ENCODE measurements at regions not wholly inside any gene's neighbourhood (a gene's known extent, or its start where the extent isn't known, plus 50 kb on each side); places are given as distances from the start of the nearest gene placed in this dataset.

DNA sequence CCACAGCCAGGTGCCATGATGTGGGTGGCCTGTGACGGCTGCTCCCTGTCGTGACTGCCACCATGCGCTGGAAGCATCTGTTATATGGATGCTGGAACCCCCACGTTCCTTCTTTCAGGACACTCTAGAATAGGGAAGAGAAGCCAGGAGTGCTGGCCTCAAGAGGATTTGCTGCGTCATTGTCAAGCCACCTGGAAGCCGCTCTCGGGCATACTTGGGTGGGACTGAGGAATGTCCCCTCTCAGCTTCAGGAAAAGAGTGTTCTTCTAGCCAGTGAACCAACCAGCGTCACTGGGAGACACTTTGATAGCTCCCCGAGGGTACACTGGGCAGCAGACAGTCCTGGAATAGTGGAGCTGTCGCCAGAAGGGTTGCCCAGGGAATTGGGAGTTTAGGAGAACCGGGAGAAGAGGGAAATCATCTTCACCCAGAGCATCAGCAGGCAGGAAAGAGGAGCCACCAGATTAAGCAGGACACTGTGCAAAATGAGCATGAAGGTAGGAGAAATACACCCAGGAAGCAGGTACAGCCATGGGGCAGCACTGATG is 130.8 kb upstream of the SASH1 start:
- no peak for DNase-seq (ENCODE audit: low spot score)

- DNase-seq (ENCODE audit: low spot score): no peak
Measured at GRCh38 chr6:148212366-148212765, 130.3 kb upstream of the SASH1 start.

GRCh38 chr6:148213366-148213765 is 129.3 kb upstream of the SASH1 start:
- DNase-seq (ENCODE audit: low spot score): no peak

- no peak for DNase-seq (ENCODE audit: low spot score)
Measured at GRCh38 chr6:148214667-148215066, 128.0 kb upstream of the SASH1 start.

GRCh38 chr6:148217051-148217450 is 125.6 kb upstream of the SASH1 start:
- no peak for DNase-seq (ENCODE audit: low spot score)

DNA sequence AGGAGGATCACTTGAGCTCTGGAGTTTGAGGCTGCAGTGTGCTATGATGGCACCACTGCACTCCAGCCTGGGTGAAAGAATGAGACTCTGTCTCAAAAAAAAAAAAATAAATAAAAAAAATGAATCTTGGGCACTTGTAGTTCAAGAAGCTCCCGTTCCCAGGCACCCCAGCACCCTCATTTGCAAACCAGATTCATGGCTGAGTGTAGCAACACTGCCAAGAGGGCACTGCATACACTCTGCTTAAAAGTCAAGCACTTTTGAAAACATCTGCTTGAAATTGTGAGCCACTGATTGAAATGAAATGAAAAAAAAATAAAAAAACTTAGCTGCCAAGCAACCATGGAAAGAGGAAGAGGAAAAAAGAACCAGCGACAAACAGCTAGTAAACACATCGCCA is 124.7 kb upstream of the SASH1 start:
- DNase-seq (ENCODE audit: low spot score): no peak

DNA sequence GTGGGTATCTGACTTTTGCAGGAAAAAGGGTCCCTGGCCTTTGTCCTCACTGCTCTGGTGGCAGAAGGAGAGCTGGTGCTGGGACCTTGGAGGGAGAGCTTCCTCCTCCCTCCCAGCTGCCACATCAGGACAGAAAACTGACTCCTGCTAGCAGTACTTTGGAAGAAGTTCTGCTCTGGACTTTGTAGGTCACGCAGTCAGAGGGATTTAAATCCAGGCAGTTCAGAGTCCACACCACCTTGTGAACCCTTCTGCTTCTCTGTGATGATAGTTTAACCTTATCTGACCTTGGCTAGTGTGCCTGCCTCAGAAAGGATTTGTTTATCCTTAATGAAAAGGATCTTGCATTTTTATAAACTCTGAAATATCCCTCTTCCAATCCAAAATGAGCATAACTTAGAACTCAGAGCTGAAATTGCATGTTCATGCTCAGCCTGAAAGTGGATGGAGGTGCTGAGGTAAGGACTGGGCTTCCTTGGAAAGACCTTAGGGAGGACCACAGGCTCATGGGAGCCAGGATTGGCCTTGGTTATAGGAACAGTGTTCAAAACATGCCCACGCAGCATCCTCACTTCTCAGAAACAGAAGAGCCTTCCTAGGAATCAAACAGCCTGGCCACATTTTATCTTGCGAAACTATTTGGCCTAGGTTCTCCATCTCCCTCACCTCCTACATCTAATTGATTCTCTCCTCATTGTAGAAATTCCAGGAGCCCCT is 123.9 kb upstream of the SASH1 start:
- DNase-seq (ENCODE audit: low spot score): no peak

DNA sequence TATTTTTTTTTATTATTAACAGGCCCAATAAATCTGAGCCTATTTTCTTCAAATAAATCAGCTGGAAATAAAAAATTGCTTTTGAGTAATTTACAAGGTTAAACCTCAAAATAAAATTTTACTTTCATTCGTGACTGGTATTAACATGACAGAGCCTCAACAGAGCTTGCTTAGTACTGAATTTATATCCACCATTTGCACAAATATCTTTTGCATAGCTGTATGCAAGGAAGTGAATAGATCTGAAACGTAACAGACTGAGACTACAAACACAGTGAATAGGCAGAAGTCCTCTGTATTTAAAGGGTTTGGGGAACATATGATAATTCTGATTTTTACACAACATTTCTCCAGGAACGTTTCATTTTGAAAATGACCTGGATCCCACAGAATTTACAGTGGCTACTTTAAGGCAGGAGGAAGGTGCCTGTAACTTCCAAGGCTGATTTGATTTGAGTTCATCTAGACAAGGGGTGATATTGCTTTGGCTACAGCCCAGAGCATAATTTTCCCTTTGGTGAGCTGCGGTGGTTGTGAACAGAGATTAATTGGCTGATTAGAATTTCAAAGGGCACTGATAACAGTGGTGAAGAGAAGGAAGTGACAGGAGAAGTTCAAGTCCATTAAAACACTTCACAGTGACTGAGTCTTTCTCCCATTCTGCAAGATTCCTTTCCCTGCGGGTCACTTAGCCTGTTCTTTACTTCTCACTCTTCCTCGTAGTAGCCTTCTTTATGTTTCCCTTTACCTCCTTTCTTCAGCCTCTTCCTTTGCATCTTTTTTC is 121.2 kb upstream of the SASH1 start:
- no peak for DNase-seq (ENCODE audit: low spot score)

DNA sequence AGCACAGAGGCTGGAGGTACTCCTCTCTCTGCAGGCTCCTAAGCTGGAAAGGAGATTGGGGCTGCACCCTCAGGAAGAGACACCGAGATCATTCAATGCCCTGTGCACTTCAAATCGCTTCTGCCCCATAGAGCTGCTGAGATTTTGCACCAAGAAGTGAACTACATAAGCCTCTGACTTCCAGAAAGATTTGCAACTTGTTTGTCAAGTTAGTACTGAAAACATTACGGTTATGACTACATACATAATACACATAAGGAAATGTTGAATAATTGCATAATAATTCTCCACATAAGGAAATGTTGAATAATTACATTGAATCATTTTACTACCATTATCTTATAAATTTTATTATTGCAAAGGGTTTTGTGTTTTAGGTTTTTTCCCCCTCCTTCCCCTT is 120.3 kb upstream of the SASH1 start:
- DNase-seq (ENCODE audit: low spot score): no peak

GRCh38 chr6:148222846-148223245 is 119.8 kb upstream of the SASH1 start:
- DNase-seq (ENCODE audit: low spot score): no peak

DNA sequence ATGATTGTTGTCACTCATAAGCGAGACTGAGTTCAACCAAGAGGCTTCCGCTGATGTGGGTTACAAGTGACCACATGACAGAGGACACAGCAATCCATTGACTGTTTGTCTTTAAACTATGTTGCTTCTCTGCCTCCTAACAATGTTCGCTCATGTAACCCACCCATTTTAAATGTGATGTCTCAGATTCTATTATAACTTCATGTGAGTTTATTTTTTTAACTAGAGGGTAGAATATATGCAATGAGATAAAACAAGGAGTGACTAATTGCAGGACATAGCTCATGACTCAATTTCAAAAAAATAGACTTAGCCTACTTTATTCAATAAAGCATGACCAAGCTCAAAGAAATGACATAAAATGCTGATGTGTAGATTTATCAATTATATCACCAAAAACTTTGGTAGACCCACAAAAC is 119.2 kb upstream of the SASH1 start:
- no peak for DNase-seq (ENCODE audit: low spot score)

DNA sequence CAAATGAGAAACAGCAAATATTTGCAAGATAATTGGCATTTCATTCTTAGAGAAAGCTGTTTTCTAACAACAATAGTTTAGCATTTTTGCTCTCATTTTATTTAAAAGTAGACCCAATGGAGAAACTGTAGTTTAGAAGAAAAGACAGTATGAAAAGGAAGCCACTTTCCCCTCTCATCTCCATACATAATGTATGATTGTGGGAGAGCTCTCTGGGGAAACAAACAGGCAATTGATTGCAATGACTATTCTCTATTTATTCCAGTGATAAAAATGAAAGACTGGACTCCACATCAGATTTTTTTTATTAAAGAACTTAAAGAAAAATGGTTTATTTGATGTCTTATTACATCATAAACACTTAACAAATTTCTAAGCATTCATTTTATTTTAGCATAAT is 116.8 kb upstream of the SASH1 start:
- DNase-seq (ENCODE audit: low spot score): no peak

- DNase-seq (ENCODE audit: low spot score): no peak
Measured at GRCh38 chr6:148226284-148226683, 116.4 kb upstream of the SASH1 start.

GRCh38 chr6:148231572-148231971 is 111.1 kb upstream of the SASH1 start:
- no peak for DNase-seq (ENCODE audit: low spot score)

GRCh38 chr6:148235446-148235845 is 107.2 kb upstream of the SASH1 start:
- no peak for DNase-seq (ENCODE audit: low spot score)

DNA sequence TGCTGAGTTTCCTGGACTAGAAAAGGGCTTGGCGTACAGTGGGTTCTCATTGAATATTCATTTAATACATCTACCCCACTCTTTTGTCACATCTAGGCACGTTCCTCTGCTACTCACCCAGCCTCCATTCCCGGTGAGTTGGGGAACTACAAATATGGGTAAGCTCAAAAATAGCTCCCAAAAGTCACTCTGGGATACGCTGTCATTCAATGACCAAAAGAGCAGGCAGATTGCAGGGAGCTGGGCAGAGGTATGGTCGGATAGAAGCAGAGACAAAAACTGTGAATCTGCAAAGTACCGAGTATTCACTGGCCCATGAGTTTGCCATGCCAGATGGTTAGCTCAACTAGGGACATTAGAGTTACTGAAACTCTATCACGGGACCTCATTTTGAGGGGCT is 103.9 kb upstream of the SASH1 start:
- no peak for DNase-seq (ENCODE audit: low spot score)

DNA sequence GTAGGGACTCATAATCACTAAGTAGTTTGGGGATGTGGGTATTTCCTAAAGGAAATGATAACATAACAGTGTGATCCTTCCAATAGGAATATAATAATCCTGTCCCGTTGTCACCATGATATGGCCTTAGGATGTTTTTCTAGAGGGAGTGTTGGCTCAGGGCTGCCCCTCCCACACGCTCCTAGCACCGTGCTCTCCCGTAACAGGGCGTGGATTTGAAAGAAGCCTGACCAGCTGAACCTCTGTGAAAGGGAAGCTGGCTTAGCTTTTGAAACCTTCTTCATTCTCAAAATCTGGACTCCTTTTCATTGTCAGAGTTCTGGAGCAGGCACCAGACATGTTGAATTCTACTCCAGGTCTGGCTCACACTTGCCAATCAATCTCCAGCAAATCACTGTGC is 103.4 kb upstream of the SASH1 start:
- no peak for DNase-seq (ENCODE audit: low spot score)

DNA sequence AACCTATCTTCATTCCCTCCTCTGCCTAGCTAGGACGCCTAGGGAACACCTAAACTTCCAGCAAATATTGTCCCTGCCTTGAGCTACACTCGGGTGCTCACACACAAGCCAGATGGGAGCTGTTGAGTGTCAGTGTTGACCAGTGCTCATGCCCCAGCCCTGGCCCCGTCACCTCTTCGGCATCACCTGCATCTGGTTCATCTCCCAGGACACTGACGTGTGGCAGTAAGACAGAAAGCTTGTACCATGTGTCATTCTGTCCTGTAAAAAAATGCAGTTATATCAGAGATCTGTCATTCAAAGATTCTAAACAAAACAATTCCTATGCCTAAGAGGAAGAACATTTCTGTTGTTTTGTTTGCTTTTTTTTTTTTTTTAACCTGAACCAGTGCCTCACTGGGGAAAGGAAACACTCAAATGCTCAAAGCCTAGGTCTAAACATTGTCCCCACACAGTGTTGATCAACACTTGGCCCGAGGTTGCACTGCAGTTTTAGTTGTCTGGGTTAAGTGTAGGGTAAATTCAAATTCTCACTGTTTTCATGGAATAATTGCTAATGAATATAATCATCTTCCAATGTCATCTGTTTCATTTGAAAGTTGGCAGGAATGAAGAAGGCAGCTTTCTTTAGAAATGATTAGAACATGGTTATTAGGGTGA is 102.7 kb upstream of the SASH1 start:
- DNase-seq (ENCODE audit: low spot score): no peak

DNA sequence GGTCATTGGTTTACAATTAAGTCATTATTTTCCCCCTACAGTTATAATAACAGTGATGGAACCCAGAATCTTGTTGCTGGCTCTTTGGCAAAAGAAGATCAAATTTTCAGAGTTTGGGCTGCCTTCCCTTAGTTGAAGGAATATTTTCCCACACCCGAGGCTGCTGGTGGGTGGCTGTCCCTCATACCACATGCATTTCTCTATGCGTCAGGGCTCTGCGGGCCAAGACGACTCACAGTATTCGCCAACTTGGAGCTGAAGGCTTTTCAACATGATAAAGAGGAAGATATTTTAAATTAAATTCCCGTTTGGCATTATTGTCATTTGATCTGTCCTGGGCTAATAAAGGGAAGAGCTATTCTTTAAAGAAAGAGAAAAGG is 102.2 kb upstream of the SASH1 start:
- DNase-seq (ENCODE audit: low spot score): no peak

DNA sequence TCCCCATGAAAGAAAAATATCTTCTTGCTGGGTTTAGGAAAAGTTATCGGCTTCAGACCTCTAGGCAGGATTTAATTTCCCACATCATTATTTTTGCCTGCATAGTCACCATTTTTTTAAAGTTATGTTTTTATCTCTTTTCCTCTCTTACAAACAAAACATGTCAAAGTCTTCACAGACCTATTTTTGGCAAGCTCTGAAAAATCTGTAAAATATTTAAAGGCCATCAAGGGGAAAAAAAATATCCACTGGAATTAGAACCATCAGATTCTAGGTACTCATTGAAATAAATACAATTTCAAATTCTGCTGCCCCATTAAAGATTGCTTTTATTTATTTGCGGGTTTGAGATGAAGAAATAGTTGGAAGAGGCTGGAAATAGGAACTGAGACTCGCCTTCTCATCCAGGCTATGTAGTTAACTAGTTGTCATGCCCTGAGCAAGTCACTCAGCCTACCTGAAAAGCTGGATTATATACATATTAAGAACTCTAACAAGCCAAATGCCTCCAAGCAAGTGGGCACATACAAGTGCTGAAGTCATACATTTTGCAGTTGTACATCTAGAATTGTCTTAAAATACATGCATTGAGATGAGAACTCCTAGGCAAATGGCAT is 101.7 kb upstream of the SASH1 start:
- DNase-seq (ENCODE audit: low spot score): no peak

DNA sequence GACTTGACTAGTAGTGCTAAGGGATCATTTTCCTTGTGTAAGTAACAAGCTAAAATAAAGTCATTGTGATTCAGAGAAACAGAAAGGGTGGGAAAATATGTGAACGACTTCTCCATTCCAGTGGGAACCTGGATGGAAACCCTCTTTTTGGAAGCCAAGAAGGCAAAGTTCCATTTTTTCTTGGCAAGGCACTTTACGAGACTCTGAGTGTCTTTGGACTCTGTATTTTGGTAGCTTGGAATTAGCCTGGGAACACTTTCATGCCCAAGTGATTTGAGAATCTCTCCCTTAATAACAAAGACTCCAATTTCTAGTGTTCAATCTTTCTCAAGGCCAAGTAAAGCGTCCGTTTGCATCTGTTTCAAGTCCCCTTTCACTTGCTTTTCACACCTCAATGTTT is 100.5 kb upstream of the SASH1 start:
- DNase-seq (ENCODE audit: low spot score): no peak

GRCh38 chr6:148244217-148244935 is 98.3 kb upstream of the SASH1 start:
- no peak for DNase-seq (ENCODE audit: low spot score)
